Hepatic stellate cell (primary cell): ENCODE measurements at regions not wholly inside any gene's neighbourhood (a gene's known extent, or its start where the extent isn't known, plus 50 kb on each side); places are given as distances from the start of the nearest gene placed in this dataset.
"Not testable (repeated sequence)": the region's sequence is repeated elsewhere in the genome, so short reads cannot be mapped to it uniquely, and the experiment has no call there.

Experiments used
- DNase-seq: peaks from one replicate; pipeline ENCODE4 v3.0.0; 2011; ENCODE audit warnings: low spot score

- DNase-seq = peak; percentile 2
These were observed 646.5 kb downstream of the TENT5A start for GRCh38 chr6:81105998-81106397.

DNA sequence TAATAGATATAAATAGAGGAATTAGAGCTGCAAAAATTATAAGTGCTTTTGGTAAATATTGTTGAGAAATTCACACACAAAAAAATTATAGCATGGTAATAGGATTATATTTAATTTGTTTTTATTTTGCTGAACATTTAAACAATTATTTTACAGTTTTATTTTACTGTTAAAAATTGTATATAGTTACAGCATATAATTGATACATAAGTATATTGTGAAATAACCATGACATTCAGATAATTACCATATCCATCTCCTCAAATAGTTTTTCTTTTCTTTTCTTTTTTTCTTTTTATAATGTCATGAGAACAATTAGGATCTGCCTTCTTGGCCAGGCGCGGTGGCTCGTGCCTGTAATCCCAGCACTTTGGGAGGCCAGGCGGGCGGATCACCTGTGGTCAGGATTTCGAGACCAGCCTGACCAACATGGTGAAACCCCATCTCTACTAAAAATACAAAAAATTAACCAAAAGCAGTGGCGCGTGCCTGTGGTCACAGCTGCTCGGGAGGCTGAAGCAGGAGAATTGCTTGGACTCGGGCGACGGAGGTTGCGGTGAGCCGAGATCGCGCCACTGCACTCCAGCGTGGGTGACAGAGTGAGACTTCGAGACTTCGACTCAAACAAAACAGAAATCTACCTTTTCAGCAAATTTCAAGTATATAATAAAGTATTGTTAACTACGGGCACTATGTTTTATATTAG is 654.2 kb downstream of the TENT5A start:
- DNase-seq = no peak

DNA sequence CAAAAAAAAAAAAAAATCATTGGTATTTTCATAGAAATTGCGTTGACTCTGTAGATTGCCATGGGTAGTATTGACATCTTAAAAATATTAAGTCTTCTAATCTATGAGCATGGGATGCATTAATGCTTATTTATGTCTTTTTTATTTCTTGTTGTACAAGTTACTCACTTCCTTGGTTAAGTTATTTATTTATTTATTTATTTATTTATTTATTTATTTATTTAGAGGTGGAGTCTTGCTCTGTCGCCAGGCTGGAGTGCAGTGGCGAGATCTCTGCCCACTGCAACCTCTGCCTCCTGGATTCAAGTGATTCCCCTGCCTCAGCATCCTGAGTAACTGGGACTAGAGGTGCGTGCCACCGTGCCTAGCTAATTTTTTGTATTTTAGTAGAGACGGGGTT is 656.0 kb downstream of the TENT5A start:
- DNase-seq = not testable (repeated sequence)

GRCh38 chr6:81093051-81093450 is 659.4 kb downstream of the TENT5A start:
- no peak for DNase-seq

DNA sequence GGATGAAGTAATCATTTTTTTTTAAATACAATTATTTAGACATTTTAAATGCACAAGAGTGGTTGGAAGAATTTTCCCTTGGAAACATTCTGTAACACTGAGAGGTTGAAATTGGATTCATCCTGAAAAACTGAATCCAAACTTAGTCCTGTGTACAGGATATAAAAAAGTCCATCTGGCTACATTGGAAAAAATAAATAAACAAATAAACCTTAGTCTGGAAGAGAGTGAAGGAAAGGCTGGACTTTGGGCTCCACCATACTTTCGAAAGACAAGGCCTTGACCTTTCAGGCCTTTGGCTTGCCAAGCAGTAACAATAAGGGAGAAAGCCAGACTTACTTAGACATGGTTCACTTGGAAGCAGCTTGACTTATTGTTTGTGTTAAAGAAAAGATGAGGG is 664.3 kb downstream of the TENT5A start:
- DNase-seq = no peak

DNA sequence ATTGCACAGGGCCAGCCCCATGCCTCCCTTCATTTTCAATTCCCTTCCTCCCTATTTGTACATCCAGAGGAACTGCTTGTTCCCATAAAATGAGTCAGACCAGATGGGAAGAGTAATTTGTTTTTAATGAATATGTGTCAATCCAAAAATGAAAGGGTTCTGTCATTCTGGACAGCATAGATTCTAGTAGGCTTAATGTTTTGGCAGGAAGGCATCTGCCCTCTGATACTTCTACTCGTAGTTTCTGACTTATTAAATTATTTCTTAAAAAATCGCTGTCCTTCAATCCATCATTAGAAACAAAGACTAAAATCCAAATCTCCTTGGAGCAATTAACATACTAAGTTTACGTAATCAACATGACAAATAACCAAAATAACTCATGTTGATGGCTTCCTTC is 665.5 kb downstream of the TENT5A start:
- DNase-seq = no peak

GRCh38 chr6:81085431-81085790 is 667.1 kb downstream of the TENT5A start:
- no peak for DNase-seq

DNA sequence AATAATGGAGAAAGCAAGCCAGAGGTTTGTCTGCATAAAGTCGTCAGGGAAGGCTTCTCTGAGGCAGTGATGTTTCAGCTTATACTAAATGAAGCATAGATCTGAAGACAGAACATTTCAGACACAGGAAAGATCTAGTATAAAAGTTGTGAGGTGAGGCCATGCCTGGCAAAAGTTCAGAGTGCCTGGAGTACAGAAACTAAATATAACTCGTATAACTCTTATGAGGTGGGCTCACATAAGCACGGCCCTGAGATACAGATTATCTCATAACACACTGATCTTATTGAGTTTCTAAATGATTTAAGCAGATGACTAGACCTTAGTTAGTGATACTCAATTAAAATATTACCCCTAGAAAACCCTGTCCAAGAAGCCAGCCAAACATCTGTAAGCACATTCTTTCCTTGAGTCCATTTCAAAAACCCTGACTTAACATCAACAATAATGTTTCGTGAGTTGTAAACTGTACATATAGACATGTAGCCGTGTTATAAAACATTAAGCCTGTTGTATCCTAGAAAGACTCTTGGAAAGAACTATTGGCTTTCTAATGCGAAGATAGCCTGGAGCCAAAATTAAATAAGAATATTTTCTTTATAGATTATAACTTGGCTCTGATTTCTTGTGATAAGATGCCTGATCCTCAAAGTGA is 667.6 kb downstream of the TENT5A start:
- DNase-seq = no peak

- peak; percentile 4 for DNase-seq
These were observed 676.5 kb downstream of the TENT5A start for GRCh38 chr6:81075974-81076373.

DNA sequence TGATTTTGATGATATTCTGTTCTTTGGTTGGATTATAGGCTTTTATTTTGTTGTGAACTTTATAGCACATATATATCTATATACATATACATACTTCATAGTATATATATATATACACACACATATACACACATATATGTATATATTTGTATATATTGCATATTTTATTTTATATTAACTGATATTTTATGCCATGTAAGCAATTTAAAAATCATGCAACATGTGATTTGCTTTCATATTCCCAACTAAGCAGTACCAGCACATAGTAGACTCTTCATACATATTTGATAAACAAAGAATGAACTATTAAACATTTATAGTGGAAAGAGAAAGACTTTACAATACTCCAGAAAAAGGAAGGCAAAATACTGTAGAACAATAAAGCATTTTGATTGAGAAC is 679.2 kb downstream of the TENT5A start:
- no peak for DNase-seq

DNA sequence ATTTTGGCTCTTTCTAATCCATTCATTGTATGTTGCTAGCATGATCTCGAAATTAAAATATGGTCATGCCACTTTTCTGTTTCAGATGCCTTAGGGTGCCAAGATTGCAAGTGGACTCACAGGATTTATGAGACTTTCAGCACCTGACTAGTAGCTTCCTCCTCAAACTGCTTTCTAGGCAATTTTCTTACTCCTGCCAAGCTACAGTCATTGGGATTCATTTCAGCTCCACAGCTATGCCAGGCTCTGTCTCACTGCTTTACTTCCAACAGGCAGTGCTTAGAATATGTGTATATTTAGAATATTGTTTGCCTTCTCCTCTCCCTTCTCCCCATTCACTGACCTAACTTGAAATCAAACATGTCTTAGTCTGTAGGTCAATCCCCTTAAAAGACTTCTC is 681.4 kb downstream of the TENT5A start:
- no peak for DNase-seq

DNA sequence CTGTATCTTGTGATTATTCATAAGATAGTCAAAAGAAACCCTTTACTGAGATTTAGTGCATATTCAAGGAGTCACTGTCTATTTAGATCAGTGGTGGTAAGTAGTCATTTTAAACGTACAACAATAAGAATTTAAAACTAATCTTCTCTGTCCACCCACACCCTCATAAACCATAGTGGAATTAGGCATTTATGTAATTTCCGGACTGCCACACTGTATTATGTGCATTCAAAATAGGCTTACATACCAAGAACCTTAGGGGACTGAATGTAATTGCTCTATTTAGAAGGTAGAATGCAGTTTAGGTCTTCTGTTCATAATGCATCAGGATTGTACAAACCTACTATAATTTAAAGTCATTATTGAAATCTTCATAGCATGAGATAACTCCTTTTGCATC is 685.4 kb downstream of the TENT5A start:
- no peak for DNase-seq

- DNase-seq = no peak
These were observed 688.6 kb downstream of the TENT5A start for GRCh38 chr6:81063891-81064290.

GRCh38 chr6:81054036-81054435 is 698.4 kb downstream of the TENT5A start:
- DNase-seq = no peak

DNA sequence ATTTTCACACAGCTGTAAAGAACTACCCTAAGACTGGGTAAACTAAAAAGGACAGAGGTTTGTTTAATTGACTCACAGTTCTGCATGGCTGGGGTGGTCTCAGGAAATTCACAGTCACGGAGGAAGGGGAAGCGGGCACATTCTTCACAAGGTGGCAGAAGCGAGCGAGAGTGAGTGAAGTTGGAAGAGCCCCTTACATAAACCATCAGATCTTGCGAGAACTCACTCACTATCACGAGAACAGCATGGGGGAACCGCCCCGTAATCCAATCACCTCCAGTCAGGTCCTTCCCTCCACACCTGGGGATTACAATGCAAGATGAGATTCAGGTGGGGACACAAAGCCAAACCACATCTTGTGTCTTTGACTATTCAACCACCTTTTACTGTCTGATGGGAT is 700.5 kb downstream of the TENT5A start:
- no peak for DNase-seq

GRCh38 chr6:81049425-81050042 is 702.9 kb downstream of the TENT5A start:
- no peak for DNase-seq

DNA sequence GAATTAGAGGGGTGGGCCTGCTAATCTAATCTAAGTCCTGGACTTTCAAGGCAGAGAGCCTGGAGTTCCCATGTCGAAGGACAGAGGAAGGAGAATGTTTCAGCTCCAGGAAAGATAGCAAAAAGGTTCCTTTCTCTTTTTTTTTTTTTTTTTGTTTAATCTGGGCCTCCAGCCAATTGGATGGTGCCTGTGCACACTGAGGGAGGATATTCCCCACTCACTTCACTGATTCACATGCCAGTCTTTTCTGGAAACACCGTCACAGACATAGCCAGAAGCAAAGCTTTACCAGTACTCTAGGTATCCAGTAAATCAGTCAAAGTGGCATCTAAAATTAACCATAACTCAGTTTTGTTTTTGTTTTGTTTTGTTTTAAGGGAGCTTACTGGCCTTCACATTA is 721.1 kb downstream of the TENT5A start:
- no peak for DNase-seq

GRCh38 chr6:81026041-81026553 is 726.4 kb downstream of the TENT5A start:
- DNase-seq = no peak

GRCh38 chr6:81023709-81024108 is 728.8 kb downstream of the TENT5A start:
- no peak for DNase-seq

GRCh38 chr6:81023007-81023582 is 729.4 kb downstream of the TENT5A start:
- no peak for DNase-seq

DNA sequence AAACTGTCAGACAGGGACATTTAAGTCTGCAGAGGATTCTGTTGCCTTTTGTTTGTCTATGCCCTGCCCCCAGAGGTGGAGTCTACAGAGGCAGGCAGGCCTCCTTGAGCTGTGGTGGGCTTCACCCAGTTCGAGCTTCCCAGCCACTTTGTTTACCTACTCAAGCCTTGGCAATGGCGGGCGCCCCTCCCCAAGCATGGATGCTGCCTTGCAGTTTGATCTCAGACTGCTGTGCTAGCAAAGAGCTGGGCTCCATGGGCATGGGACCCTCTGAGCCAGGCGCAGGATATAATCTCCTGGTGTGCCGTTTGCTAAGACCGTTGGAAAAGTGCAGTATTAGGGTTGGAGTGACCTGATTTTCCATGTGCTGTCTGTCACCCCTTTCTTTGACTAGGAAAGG is 734.9 kb downstream of the TENT5A start:
- not testable (repeated sequence) for DNase-seq

- no peak for DNase-seq
These were observed 748.6 kb downstream of the TENT5A start for GRCh38 chr6:81003894-81004293.

GRCh38 chr6:81003156-81003555 is 749.3 kb downstream of the TENT5A start:
- no peak for DNase-seq
